H54 (cell line): ENCODE measurements at regions not wholly inside any gene's neighbourhood (a gene's known extent, or its start where the extent isn't known, plus 50 kb on each side); places are given as distances from the start of the nearest gene placed in this dataset.
"Not testable (repeated sequence)": the region's sequence is repeated elsewhere in the genome, so short reads cannot be mapped to it uniquely, and the experiment has no call there.

ENCODE experiments used
- DNase-seq: peaks from one replicate; pipeline ENCODE4 v3.0.0; 2011; ENCODE audit warnings: low spot score, mixed read lengths; ENCODE audit not compliant: insufficient read length
- FAIRE-seq: peaks from 3 replicates; lab custom pipeline; 2011; peaks lifted over from hg19 to GRCh38; lab: Jason Lieb, UNC
- POLR2A ChIP-seq: IDR thresholded peaks from 2 replicates; pipeline ENCODE4 v1.6.1; 2011; ENCODE audit warnings: low read depth, mild to moderate bottlenecking, low read length

DNA sequence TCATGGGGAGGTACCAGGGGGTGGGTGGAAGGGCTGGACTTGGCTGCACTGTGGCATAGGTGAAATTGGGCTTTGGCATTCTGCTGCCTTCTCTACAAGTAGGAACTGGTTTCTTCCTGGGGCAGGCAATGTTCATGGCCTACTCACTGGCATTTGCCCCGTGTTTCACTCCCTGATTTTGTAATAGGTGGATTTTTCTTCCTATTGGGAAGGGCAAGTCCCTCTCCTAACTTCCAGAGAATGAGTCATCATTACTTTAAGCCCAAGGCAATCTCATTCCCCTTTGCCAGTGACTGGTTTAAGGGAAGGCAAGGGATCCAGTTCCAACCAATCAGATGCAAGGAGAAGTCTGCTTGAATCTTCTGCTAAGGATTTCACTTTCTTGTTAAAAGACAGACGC, 67.9 kb upstream of the ANKRD55 start:
- no peak for DNase-seq
- TF ChIP-seq POLR2A = no peak
- no peak for FAIRE-seq

DNA sequence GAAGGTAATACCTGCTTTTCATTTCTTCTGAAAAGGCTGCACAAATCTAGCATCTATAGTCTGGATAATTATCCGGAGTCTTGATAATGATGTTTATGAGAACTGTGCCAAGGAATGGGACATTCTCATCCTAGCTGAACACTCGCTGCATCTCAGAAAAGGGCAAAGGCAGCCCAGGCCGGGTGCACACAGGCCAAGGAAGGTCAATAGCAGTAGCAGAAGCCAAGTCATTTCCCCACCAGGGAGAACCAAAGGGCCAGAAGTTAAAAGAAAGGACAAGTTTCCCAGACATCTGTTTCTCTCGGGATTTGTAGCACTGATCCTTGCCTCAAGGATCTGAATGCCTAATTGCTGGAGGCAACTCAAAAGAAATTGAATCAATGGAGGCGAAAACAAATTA, 66.1 kb upstream of the ANKRD55 start:
- no peak for TF ChIP-seq POLR2A
- DNase-seq (no peak), FAIRE-seq (no peak)

DNA sequence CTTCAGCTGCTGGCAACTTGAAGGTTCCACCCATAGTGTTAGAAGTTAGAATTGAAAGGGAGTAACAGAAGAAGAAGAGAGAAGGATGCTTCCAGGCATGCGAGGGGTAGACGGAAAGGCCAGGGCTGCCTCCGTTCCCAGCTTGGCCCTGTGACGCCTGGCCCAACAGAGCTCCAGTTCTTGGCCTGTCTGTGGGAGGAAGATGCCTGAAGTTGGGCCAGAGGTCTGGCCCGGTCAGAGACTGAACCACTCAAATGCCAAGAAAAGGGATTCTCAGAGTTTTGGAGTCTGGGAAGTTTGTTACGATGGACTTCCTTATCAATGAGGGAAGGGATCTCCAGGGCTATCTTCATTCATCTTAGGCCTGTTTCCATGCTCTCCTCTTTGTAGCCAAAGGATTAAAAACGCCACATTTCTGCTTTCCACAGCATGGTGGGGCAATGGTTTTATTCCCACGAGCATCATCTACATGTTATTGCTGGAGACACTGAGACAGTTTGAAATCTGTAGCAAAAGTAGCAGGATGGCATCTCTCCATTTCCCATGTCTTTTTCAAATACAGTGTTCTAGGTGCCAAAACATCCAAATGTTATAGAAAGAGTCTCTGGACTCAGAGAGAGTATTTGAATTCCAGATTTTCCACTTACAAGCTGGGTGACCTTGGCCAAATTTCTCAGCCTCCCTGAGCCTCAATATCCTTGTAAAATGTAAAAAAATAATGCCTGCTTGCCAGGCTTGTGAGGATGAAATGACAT, 65.4 kb upstream of the ANKRD55 start:
- TF ChIP-seq POLR2A = no peak
- no peak for FAIRE-seq

DNA sequence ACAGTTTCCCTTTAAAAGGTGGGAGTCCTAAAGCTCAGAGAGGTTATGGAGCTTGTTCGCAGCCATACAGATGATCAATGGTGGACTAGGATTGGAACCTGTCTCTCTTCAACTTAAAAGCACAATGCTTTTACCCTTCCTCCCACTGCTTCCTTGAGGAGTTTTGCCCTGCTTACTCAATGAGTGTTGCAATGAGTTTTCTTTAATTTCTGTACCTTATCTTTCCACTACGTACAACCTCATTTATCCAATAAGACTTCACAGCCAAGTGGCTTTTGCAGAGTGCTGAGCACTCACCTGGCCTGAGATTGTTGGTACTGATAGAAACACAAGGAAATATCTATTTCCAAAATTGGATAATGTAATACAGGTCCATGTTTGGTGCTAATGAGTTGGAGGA, 64.7 kb upstream of the ANKRD55 start:
- TF ChIP-seq POLR2A = no peak
- FAIRE-seq (no peak), DNase-seq (no peak)

More for the DNA sequence above, 65.4 kb upstream of the ANKRD55 start:
- DNase-seq = no peak

DNA sequence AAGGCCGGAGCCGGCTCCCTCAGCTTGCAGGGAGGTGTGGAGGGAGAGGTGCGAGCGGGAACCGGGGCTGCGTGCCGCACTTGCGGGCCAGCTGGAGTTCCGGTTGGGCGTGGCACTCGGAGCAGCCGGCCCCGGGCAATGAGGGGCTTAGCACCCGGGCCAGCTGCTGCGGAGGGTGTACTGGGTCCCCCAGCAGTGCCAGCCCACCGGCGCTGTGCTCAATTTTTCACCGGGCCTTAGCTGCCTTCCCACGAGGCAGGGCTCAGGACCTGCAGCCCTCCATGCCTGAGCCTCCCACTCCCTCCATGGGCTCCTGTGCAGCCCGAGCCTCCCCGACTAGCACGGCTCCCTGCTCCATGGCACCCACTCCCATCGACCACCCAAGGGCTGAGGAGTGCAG, 62.2 kb upstream of the ANKRD55 start:
- not testable (repeated sequence) for FAIRE-seq, DNase-seq

DNA sequence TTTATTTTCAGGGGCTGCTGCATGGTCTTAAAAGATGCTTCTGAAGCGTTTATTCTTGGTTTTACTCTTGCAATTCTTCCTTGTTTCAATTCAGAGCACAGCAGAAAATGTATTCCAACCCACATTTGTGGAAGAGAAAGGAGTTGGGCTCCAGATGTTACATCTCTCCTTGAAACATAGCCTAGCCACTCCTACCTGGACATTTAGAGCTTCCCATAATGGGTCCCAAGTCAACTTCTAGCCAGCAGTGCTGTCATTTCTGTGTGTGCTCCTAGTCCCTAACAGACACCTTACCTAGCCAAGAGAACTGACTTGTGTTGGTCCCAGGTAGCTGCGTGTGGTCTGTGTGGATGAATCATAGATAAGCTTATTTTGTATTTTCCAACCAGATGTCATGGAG, 61.2 kb upstream of the ANKRD55 start:
- no peak for DNase-seq
- no peak for FAIRE-seq
- no peak for TF ChIP-seq POLR2A

DNA sequence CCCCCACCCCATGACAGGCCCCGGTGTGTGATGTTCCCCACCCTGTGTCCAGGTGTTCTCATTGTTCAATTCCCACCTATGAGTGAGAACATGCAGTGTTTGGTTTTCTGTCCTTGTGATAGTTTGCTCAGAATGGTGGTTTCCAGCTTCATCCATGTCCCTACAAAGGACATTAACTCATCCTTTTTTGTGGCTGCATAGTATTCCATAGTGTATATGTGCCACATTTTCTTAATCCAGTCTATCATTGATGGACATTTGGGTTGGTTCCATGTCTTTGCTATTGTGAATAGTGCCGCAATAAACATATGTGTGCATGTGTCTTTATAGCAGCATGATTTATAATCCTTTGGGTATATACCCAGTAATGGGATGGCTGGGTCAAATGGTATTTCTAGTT, 59.7 kb upstream of the ANKRD55 start:
- not testable (repeated sequence) for FAIRE-seq, DNase-seq

DNA sequence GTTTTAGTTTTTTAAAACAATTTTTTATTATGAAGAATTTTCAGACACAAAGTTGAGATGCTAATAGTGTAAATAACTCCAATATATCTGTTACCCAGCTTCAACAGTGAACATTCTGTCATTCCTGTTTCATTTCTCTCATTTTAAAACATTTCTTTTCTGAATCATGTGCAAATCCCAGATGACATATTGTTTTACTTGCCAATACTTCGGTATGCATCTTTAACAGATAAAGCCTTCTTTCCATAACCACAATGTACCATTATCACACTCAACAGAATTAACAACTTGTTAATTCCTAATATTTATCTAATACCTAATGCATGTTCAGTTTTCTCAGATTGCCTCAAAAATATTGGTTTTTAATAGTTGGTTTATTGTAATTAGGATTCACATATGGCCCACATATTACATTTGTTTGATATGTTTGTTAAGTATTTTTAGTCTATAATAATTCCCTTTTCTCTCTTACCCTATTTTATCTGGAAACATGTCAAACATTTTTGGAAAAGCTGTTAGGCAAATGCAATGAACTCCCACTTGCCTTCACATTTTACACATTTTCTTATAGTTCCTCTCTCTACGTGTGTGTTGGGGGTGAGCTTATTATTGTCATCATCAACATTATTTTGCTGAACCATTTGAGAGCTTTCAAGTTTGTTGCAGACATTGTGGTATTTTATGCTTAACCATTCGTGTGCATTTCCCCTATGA, 58.7 kb upstream of the ANKRD55 start:
- FAIRE-seq = no peak
- TF ChIP-seq POLR2A = no peak
- no peak for DNase-seq

DNA sequence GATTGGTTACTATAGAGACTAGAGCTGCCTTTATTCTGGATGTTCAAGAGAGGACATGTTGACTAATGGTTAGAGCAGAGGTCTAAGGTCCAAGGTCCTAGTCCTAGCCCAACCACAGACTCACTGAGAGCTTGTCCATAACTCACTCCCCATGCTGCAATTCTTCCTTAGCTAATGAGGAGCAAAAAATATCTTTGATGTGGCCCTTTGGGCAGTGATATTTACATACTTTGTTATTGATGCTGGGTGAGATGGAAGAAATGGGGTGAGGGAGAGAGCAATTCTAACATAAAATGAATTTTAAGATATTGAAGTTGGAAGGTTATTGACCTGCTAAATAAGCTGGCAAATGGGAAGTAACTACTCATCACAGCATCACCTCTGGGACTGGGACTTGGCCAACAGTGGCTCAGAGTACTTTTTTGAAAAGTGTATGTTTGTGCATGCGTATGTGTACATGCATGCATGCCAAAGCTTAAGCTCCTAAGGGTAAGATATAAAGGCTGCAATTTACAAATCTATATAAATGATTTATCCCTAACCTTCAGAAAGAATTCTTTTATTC, 58.0 kb upstream of the ANKRD55 start:
- DNase-seq (no peak), FAIRE-seq (no peak)
- no peak for TF ChIP-seq POLR2A

DNA sequence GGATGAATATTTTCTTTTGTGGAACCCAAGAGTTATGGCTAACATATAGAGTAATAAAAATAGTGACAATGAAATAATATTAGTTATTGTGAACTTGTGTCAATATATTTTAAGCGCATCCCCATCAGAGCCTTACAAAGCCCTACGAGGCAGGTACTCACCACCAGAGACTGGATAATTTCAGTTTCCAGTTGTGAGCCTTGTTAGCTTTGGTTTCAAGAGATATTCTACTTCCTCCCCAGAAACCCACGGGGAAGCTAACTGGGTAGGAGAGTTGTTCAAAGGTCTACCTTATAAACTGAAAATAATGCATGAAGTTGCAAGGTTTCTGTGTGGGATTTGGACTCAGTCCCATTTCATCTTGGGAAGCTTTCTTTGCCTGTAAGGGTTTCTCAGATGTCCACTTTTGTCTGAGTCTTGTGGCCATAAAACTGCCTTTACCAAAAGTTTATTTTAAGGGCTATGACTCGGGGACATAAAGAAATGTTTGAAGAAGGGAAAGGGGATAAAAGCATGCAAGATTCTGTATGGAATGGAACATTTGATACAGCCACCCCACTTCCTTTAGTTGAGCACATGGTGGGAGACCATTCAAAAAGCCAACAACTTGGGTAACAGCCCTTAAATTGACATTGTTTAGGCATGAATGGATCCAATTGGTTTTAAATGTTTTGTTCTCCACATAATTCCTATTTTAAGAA, 57.4 kb upstream of the ANKRD55 start:
- FAIRE-seq (no peak), DNase-seq (no peak)
- no peak for TF ChIP-seq POLR2A

DNA sequence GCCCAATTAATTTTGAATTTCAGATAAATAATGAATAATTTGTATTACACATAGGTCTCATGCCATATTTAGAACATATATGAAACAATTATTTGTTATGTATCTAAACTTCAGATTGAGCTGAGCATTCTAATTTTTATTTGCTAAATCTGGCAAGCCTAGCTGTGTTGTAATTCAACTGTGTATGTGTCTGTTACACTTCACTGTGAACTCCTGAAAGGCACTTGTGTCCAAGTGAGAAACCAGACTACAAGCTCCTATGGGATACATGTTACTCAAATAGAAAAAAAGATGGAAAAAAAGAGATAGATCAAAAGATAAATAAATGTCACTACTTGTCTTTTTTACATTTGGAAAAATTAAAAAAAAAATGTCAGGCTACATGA, 56.5 kb upstream of the ANKRD55 start:
- no peak for TF ChIP-seq POLR2A
- no peak for DNase-seq
- no peak for FAIRE-seq

DNA sequence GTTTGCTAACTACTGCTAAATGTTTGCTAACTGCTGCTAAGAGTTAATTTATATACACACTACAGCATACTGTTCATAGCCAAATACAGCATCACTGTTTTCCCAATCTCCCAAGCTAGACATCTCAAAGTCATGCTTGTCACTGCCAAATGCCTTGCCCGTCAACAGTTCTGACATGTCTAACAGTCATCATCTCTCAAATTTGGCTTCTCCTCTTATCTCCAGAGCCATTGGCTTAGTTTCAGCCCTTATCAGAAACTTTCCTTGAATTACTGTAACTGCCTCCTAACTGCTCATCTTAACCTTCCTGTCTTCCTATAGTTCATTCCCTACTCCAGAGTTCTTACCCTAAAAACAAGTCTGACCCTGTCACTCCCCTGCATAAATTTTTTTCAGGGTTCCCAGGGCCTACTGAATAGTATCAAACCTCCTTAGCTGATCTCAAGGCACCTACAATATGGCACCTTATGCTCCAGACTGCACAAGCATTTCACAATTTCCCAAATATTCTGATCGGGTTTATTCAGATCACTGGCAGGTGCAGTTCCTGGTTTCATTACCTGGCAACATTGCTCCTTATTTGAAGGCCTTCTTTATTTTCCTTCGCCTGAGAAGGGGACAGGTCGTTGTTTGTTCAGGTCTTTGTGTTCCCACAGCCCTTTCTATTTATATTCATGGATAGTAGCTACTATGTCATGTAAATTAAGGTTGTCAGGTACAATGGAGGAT, 55.9 kb upstream of the ANKRD55 start:
- TF ChIP-seq POLR2A = no peak
- no peak for DNase-seq
- no peak for FAIRE-seq

DNA sequence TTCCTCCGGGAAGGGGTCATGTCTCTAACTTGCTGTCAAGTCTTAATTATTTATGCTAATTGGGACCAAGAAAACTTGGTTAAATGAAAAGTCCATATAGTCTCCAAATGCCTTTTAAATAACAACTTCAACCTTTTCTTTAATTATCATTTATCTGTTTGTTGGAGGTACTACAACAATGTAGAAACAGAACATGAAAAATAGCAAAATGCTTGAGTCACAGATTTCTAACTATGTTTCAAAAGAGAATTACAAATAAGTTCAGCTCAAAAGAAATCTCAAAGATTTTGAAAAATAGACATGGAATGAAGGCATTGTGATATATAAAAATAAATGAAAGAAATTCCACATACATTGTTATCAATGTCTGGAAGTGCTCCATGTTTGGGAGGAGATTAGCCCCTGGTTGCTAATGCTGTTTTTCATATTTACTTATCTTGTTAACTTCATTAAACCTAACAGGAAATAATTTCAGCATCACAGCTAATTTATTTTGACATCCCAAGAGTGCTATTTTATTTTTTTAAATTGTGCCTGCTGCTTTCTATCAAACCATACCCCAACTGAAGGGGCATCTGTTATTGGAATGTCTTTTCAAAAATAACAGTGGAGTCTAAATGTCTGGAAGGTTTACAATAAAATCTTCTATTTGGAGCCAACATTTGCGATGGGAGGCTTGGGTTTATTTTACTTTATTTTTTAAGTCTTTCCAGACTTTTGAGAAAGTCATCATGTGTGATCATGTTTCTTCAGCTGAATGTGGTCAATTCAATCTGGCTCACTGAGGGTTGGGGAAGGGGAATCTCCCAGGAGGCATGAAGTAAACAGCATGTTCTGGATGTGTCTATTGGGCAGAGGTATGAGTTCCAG, 53.1 kb upstream of the ANKRD55 start:
- FAIRE-seq = no peak
- TF ChIP-seq POLR2A = no peak
- no peak for DNase-seq
